ENCODE measurements at regions not wholly inside any gene's neighbourhood (a gene's known extent, or its start where the extent isn't known, plus 50 kb on each side); places are given as distances from the start of the nearest gene placed in this dataset.

DNA sequence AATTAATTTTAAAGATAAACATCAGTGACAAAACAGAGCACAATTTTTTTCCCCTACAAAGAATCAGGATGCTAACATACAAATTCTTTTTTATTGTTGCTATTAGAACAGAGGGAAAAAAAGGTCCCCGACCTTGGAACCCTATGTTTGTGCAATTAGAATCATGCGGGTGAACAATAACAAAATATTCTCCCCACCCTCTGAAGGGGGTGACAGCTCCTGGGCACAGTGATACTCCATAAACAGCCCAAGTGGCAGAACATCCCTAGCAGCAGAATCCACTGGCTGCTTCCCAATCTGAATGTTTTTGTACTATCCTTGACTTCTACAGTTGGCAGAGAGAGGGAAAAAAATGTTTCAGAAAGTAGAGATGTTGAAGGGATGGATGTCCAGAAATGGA is 87.7 kb upstream of the TLL1 start:
- H3K27ac ChIP-seq = no peak overlapping the region
- TF ChIP-seq, protein P1, sequence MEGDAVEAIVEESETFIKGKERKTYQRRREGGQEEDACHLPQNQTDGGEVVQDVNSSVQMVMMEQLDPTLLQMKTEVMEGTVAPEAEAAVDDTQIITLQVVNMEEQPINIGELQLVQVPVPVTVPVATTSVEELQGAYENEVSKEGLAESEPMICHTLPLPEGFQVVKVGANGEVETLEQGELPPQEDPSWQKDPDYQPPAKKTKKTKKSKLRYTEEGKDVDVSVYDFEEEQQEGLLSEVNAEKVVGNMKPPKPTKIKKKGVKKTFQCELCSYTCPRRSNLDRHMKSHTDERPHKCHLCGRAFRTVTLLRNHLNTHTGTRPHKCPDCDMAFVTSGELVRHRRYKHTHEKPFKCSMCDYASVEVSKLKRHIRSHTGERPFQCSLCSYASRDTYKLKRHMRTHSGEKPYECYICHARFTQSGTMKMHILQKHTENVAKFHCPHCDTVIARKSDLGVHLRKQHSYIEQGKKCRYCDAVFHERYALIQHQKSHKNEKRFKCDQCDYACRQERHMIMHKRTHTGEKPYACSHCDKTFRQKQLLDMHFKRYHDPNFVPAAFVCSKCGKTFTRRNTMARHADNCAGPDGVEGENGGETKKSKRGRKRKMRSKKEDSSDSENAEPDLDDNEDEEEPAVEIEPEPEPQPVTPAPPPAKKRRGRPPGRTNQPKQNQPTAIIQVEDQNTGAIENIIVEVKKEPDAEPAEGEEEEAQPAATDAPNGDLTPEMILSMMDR (conservative IDR thresholded peaks at IDR 0.05) = no peak
- no peak for TF ChIP-seq ZFX (IDR thresholded peaks at IDR 0.05)

DNA sequence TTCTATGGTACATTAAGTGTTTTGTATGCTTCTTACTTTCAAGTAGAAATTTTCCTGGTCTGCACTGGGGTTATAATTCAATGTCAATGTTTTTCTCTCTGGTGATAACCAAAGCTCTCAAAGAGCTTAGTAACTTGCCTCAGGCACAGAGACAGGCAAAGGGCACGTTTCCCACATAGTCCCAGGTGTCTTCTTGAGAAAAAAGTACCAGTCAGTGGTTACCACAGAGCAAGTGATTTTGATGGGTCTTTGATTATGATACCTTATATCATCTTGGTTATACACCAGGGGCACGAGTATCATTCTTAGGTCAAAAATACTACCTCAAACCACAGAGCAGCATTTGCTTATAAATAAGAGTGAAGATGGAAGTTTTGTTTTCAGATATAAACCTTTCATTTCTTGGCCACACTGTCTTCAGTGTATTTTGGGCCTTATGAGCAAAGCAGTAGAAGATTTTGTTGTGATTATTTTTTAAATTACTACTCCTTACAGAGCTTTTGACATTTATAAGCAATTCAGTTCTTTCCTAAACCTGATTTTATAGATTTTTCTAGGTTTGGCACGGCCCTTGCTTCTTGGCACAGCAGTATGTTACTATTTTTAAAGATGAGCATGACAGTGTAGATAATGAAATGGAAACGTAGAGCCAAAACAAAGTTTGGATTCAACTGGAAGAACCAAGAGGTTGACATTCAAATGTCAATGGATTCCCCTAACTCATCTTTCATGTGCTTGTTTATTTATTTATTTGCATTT is 85.3 kb upstream of the TLL1 start:
- no peak overlapping the region for H3K27ac ChIP-seq
- TF ChIP-seq, protein P1 (conservative IDR thresholded peaks at IDR 0.05) = no peak
- TF ChIP-seq ZFX (IDR thresholded peaks at IDR 0.05) = no peak

DNA sequence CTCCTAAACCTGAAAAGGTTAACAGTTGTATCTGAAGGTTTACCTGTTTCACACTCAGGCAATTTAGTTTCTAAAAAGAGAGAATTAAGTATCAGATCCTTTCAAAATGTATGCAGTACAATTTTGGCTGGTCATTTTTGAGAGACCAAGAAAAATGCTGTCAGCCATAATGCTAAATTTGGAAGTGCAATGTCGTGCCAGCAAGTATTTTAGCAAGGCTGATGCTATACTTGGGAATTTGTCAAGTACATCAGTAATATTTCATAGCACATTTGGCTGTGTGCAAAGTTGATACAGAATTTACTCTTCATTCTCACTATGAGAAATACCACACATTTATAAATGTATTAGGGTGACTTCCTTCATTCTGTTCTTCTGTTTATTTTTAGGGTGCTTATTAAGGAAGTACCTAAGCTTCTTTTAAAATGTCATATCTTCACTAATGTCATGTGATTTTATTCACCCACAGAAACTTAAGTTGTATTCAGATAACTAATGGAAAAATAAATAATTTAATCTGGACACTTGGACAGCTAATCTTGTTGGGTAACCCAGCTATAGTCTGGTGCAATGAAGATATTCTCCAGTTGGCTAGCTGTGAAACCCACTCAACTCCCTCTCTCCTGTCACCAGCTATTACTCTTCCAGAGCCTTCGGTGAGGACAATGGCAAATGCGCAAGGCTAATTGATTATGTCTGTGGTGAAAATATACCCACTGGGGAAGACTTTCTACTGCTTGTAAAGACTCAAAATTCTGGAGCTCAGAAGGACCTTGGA is 84.2 kb upstream of the TLL1 start:
- H3K27ac ChIP-seq = no peak overlapping the region
- no peak for TF ChIP-seq ZFX (IDR thresholded peaks at IDR 0.05)
- TF ChIP-seq, protein P1 (conservative IDR thresholded peaks at IDR 0.05) = no peak

DNA sequence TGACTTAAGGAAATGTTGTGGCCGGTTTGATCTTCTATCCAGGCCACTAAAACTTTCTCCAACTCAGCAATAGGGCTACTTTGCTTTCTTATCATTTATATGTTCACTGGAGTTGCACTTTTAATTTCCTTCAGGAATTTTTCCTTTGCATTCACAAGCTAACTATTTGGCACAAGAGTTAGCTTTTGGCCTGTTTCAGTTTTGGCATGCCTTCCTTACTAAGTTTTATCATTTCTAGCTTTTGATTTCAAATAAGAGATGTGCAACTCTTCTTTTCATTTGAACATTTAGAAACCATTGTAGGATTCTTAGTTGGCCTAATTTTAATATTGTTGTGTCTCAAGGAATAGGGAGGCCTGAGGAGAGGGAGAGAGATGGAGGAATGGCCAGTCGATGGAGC is 79.8 kb upstream of the TLL1 start:
- H3K27ac ChIP-seq = no peak overlapping the region
- TF ChIP-seq ZFX (IDR thresholded peaks at IDR 0.05) = no peak

DNA sequence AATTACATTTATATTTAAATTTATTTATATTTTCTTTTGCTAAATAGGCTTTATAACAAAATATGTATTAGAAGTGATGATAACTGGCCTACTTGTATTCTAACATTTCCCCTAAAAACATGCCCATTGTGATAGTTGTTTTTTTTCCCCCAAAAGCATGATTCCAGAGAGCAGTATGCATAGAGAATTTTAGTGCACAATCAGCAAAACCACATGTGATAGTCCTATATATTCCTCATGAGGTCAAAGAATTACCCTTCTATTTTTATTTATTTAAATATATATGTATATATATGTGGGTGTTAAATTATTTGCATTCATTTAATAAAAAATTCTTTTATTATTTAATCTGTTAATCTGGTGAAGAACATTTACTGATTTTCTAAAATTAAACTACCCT is 78.2 kb upstream of the TLL1 start:
- TF ChIP-seq, protein P1 (conservative IDR thresholded peaks at IDR 0.05) = no peak
- TF ChIP-seq ZFX (IDR thresholded peaks at IDR 0.05) = no peak
- H3K27ac ChIP-seq = no peak overlapping the region

DNA sequence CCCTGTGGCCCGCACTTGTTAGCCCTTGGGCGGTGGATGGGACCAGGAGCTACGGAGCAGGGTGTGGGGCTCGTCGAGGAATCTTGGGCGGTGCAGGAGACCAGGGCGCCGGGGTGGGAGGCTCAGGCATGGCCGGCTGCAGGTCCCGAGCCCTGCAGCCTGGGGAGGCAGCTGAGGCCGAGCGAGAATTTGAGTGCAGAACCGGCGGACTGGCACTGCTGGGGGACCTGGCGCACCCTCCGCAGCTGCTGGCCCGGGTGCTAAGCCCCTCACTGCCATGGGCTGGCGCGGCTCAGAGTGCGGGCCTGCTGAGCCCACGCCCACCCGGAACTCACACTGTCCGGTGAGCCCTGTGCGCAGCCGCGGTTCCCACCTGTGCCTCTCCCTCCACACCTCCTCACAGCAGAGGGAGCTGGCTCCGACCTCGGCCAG is 73.6 kb upstream of the TLL1 start:
- no peak for TF ChIP-seq ZFX (IDR thresholded peaks at IDR 0.05)
- TF ChIP-seq, protein P1 (conservative IDR thresholded peaks at IDR 0.05) = no peak
- H3K27ac ChIP-seq = no peak overlapping the region

DNA sequence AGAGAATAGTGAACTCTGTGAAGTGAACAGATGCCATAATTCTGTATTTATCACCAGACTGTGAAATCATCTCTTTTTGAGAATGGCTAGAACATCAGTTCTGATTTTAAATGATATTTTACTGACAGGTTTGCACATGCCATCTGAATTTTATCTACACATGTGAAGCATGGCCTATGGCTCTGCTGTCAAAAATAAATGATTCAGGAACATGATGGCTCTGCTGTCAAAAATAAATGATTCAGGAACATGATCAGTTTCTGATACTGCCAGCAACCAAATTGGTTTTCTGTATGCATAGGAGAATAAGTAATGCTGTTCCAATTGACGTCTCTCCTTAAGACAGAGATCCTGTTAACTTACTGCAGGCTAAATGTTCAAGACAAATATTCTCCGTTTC is 70.6 kb upstream of the TLL1 start:
- no peak overlapping the region for H3K27ac ChIP-seq

More for the DNA sequence above, 70.6 kb upstream of the TLL1 start:
- no peak for TF ChIP-seq ZFX (IDR thresholded peaks at IDR 0.05)
- TF ChIP-seq, protein P1 (conservative IDR thresholded peaks at IDR 0.05) = no peak
